Astrocyte (in vitro differentiated cells and primary cell): ENCODE measurements at regions not wholly inside any gene's neighbourhood (a gene's known extent, or its start where the extent isn't known, plus 50 kb on each side); places are given as distances from the start of the nearest gene placed in this dataset.

Experiments used
- CTCF ChIP-seq: IDR thresholded peaks from 2 replicates; pipeline ENCODE4 v1.5.1; 2011; ENCODE audit warnings: low read depth, mild to moderate bottlenecking, inconsistent platforms, low read length, moderate library complexity; ENCODE audit not compliant: insufficient read depth
- EZH2 ChIP-seq: IDR thresholded peaks from 2 replicates; pipeline ENCODE4 v1.6.1; 2012; ENCODE audit warnings: mild to moderate bottlenecking, low read length, inconsistent platforms; ENCODE audit not compliant: insufficient read depth

DNA sequence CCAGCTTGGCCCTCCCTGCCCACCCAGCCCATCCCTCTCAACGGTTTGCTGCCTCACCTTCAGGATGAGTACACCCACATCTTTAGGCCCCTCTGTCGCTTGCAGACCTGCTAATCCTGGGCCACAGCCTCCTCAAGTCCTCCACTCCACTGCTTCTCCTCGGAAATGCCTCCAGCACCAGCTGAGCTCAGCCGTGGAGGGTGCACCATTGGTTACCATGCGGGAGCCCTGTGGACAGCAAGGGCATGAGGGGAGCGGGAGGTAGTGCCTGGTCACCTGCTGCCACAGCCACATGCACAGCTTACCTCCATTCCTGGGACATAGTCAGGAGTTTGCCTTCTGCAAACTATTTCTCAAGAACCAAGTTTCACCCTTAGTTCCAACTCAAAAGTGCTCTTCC, 286.3 kb upstream of the ZMIZ1 start:
- TF ChIP-seq EZH2 = no peak
- TF ChIP-seq CTCF = no peak
